C4-2B (cell line): ENCODE measurements at regions not wholly inside any gene's neighbourhood (a gene's known extent, or its start where the extent isn't known, plus 50 kb on each side); places are given as distances from the start of the nearest gene placed in this dataset.

Experiments
- ZFX ChIP-seq: fragments of 450-650 bp; IDR thresholded peaks from 2 replicates; pipeline ENCODE4 v1.6.1; 2017
- TF ChIP-seq, protein P1 (sequence below): fragments of 450-650 bp; conservative IDR thresholded peaks from 2 replicates; pipeline ENCODE4 v1.5.1; 2017; ENCODE audit warnings: mild to moderate bottlenecking

DNA sequence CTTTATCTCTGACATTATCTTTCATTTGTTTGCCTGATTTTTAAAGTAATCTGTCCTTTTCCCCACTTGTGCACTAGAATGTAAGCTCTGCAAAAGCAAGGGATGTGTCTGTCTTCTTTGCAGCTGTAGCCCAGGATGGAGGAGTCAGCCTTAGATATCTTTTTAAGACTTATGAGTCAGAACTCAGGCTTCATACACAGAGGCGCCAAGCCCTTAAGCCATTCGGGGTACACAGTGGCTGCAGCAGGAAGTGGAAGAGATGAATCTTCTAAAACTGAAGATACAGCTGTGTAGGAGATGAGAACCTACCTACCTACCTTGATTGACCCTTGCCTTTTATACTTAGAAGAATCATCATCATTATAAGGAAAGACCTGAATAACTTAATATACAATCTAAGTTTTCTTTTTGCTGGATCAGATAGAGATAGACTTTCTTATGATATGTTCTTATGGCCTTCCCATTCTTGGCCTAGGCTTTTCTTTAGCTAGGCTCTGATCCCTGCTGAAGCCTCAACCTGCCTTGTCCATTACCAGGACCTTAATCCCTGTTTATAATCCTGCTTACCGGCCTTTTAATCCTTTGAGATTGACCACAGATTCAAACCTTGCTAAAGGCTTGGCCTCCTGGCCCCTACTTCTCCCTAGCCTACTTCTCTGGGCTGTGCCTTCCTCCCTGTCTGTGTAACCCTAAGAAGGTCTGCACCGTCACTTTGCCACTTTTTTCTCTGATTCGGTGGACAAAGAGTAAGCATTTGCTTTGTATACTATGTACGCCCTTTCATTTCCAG, 304.5 kb downstream of the PRL start:
- TF ChIP-seq, protein P1, sequence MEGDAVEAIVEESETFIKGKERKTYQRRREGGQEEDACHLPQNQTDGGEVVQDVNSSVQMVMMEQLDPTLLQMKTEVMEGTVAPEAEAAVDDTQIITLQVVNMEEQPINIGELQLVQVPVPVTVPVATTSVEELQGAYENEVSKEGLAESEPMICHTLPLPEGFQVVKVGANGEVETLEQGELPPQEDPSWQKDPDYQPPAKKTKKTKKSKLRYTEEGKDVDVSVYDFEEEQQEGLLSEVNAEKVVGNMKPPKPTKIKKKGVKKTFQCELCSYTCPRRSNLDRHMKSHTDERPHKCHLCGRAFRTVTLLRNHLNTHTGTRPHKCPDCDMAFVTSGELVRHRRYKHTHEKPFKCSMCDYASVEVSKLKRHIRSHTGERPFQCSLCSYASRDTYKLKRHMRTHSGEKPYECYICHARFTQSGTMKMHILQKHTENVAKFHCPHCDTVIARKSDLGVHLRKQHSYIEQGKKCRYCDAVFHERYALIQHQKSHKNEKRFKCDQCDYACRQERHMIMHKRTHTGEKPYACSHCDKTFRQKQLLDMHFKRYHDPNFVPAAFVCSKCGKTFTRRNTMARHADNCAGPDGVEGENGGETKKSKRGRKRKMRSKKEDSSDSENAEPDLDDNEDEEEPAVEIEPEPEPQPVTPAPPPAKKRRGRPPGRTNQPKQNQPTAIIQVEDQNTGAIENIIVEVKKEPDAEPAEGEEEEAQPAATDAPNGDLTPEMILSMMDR, result no peak
- TF ChIP-seq ZFX, result no peak
